K562 (cell line): ENCODE measurements at regions not wholly inside any gene's neighbourhood (a gene's known extent, or its start where the extent isn't known, plus 50 kb on each side); places are given as distances from the start of the nearest gene placed in this dataset.

Experiments used
- AFF1 ChIP-seq, 2 experiments: fragments of 450-650 bp; IDR thresholded peaks; 2 replicates each; pipeline ENCODE4 v1.6.1; 2018; ENCODE audit warnings: mild to moderate bottlenecking in 2 of 2, low read depth in 1 of 2; ENCODE audit not compliant: partially characterized antibody in 2 of 2
- CXXC5 ChIP-seq: fragments of 250-450 bp; sonication (Bioruptor Pico); IDR thresholded peaks from 2 replicates; pipeline ENCODE4 v1.8.0; 2022; ENCODE audit warnings: inconsistent platforms, mild to moderate bottlenecking, moderate library complexity
- HDAC8 ChIP-seq: fragments of 450-650 bp; IDR thresholded peaks from 2 replicates; pipeline ENCODE4 v1.6.1; 2016; ENCODE audit warnings: mild to moderate bottlenecking, missing genetic modification characterization, moderate library complexity, missing compliant biosample characterization
- HEY1 ChIP-seq: fragments of 250-450 bp; sonication (Bioruptor Pico); IDR thresholded peaks from 2 replicates; pipeline ENCODE4 v1.5.0; 2020; ENCODE audit warnings: mild to moderate bottlenecking, moderate library complexity, borderline replicate concordance
- HIVEP1 ChIP-seq: fragments of 250-450 bp; sonication (Bioruptor Pico); IDR thresholded peaks from 2 replicates; pipeline ENCODE4 v1.4.0; 2020; ENCODE audit warnings: mild to moderate bottlenecking
- MYC ChIP-seq, 2 experiments: fragments of 250-450 bp in 1 of 2; sonication (Bioruptor Pico) in 1 of 2; IDR thresholded peaks; 2 replicates each; pipeline versions ENCODE4 v1.5.1 to v1.6.1; 2012 to 2021; ENCODE audit warnings: low read depth in 2 of 2, borderline replicate concordance in 1 of 2, improper control_type of control experiment in 1 of 2, low read length in 1 of 2, mild to moderate bottlenecking in 1 of 2, moderate library complexity in 1 of 2
- NFXL1 ChIP-seq: fragments of 450-650 bp; formaldehyde crosslinking; IDR thresholded peaks from 2 replicates; pipeline ENCODE4 v1.4.0; 2021; ENCODE audit warnings: mild to moderate bottlenecking
- NFYB ChIP-seq: IDR thresholded peaks from 2 replicates; pipeline ENCODE4 v1.6.1; 2011; ENCODE audit warnings: mild to moderate bottlenecking, moderate library complexity; ENCODE audit not compliant: insufficient read length; ENCODE audit errors: extremely low read depth
- REST ChIP-seq, 2 experiments: fragments of 450-650 bp; formaldehyde crosslinking in 1 of 2; IDR thresholded peaks; 2 replicates each; pipeline versions ENCODE4 v1.4.0 to v1.6.1; 2014 to 2020; ENCODE audit warnings: mild to moderate bottlenecking in 2 of 2, borderline replicate concordance in 1 of 2, low read depth in 1 of 2
- TEAD4 ChIP-seq, 2 experiments: sonication (generic) in 1 of 2; formaldehyde crosslinking in 1 of 2; IDR thresholded peaks; 2 replicates each; pipeline versions ENCODE4 v1.6.1 to v1.8.0; 2012 to 2022; ENCODE audit warnings: borderline replicate concordance in 1 of 2, inconsistent platforms in 1 of 2, low read length in 1 of 2, mild to moderate bottlenecking in 1 of 2, missing genetic modification reagents in 1 of 2
- TRIM24 ChIP-seq, 2 experiments: fragments of 450-650 bp; IDR thresholded peaks; 2 replicates each; pipeline ENCODE4 v1.6.1; 2016
- TF ChIP-seq, protein P1 (sequence below), 2 experiments: fragments of 450-650 bp in 1 of 2; sonication (generic) in 1 of 2; formaldehyde crosslinking in 1 of 2; IDR thresholded peaks in 1 of 2; conservative IDR thresholded peaks in 1 of 2; 2 replicates each; pipeline versions ENCODE4 v1.6.1 to v1.8.1; 2016 to 2023; ENCODE audit warnings: mild to moderate bottlenecking in 2 of 2, moderate library complexity in 2 of 2, inconsistent platforms in 1 of 2, missing genetic modification reagents in 1 of 2

DNA sequence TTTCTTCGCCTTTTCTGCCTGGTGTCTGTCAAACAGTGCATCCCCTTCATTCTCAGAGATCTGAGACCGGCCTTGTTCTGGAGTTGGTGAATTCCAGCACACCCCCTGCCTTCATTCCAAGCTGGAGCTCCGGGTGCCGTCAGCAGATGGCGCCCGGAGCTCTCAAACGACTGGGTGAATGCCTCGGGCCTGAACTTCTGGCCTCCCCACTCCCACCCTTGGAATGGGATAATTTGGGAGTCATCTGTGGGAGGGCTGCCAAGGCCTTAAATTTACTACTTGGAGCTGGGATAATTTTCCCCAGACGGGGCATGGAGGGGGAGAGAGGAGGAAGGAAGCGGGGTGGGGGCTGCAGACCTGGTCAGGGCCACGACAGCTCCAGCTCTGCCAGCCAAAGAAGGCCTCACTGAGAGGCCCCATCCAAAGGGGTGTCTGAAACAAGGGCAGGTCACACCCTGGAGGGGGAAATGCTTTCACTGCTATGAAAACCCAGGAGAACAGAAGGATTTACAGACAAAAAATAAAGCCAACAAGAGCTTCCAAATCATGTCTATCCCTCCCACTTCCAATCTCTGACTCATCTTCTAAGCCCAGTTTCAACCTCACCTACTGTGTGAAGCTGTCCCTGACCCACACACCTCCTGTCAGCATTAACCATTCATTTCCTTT lies 187.9 kb downstream of the OPA1 start (continued):
- no peak for TF ChIP-seq AFF1 (IDR thresholded peaks at IDR 0.05; ENCODE audit: low read depth in 1 of 2, partially characterized antibody in 2 of 2)
- TF ChIP-seq NFXL1 (CRISPR knock-in tag), result no peak
- TF ChIP-seq HEY1 (CRISPR knock-in tag), result no peak
- TF ChIP-seq REST (IDR thresholded peaks at IDR 0.05; ENCODE audit: borderline replicate concordance), result peak; percentile 89
- TF ChIP-seq REST (CRISPR knock-in tag; IDR thresholded peaks at IDR 0.05; ENCODE audit: low read depth), result no peak
- TF ChIP-seq, protein P1, sequence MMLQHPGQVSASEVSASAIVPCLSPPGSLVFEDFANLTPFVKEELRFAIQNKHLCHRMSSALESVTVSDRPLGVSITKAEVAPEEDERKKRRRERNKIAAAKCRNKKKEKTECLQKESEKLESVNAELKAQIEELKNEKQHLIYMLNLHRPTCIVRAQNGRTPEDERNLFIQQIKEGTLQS (IDR thresholded peaks at IDR 0.05), result peak; percentile 54
- TF ChIP-seq, protein P1 (CRISPR knock-in tag; conservative IDR thresholded peaks at IDR 0.05), result no peak
- no peak for TF ChIP-seq HIVEP1
- peak; percentile 34; the same call in 1 of the 2 replicates for TF ChIP-seq CXXC5 (CRISPR knock-in tag)
- TF ChIP-seq TEAD4 (IDR thresholded peaks at IDR 0.05; ENCODE audit: low read length), result peak; percentile 31; the same call in 1 of the 2 replicates
- TF ChIP-seq TEAD4 (CRISPR knock-in tag; IDR thresholded peaks at IDR 0.05; ENCODE audit: borderline replicate concordance), result no peak
- TF ChIP-seq NFYB, result no peak
- TF ChIP-seq HDAC8 (tag), result no peak
- no peak for TF ChIP-seq TRIM24 (IDR thresholded peaks at IDR 0.05)
- TF ChIP-seq MYC (IDR thresholded peaks at IDR 0.05; ENCODE audit: low read depth, low read length), result peak; percentile 34; the same call in 1 of the 2 replicates
- no peak for TF ChIP-seq MYC (CRISPR knock-in tag; IDR thresholded peaks at IDR 0.05; ENCODE audit: borderline replicate concordance, low read depth)
